Suppressor macrophage treated with lipopolysaccharide for 4 hours (primary cell): ENCODE measurements at regions not wholly inside any gene's neighbourhood (a gene's known extent, or its start where the extent isn't known, plus 50 kb on each side); places are given as distances from the start of the nearest gene placed in this dataset.

Experiments
- DNase-seq: peaks from one replicate; pipeline ENCODE4 v3.0.0-alpha.2; 2020

DNA sequence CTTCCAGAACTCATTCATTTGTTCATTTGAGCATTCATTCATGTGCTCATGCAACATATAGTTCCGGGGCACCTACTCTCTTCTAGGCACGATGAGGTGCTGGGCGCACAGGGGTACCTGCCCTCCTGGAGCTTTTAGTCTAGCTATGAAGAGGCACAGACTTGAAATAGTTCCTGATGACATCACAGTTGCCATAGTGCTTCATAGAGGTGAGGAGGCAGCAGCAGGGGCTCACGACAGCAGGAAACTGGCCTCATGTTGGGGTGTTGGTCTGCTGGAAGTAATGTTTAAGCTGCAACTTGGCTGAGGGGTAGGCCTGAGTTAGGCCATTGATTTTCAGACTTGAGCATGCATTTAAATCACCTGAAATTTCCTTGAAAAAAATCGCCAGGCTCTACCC, 195.5 kb downstream of the PHETA1 start:
- DNase-seq = no peak

DNA sequence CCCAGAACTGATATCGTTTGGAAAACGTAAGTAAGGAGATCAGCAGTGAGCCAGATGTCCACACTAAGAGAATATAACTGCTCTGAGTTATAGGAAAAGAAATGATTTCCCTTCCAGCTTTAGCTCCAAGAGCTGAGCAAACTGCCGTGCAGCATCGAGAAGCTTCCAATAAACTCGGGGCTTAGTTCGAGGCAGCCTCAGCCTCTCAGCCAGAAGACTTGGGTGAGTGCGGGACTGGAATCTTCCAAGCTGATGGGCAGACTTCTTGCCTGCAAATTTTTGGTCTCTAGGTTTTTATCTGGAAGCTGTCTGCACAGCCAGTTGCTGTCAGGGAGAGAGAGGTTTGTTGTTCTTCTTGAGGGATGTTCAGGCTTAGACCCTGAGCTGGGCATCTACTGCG, 196.1 kb downstream of the PHETA1 start:
- DNase-seq = no peak

DNA sequence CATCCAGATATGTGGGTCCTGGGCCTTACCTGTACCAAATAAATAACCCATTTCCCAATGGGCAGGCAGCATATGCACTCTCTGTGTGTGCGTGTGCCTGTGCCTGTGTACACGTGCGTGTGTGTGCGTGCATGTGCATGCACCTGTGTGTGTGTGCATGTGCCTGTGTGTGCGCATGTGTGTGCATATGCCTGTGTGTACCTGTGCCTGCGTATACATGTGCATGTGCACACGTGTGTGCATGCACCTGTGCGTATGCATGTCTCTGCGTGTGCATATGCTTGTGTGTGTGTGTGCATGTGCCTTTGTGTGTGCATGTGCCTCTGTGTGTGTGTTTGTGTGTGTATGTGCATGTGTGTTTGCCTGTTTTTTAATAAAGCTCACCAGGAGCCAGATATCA, 197.1 kb downstream of the PHETA1 start:
- no peak for DNase-seq

DNA sequence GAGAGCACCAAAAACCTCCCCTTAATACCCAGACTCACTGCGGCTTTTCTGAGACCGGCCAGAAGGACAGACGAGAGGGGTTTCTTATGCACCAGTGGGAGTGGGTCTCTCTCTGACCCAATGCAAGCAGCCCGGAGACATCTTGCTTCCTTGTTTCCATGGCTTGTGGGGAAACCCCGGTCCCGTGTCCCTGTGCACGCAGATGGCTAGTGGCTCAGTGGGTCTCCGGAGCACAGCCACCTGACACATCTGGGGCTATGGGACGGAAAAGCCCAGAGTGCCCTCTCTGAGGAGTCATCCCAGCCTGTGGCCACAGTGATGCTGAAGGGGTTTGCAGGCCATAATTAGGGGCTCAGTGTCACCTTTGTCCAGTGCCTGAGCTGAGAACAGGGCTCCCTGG, 197.6 kb downstream of the PHETA1 start:
- peak; percentile 46 for DNase-seq

DNA sequence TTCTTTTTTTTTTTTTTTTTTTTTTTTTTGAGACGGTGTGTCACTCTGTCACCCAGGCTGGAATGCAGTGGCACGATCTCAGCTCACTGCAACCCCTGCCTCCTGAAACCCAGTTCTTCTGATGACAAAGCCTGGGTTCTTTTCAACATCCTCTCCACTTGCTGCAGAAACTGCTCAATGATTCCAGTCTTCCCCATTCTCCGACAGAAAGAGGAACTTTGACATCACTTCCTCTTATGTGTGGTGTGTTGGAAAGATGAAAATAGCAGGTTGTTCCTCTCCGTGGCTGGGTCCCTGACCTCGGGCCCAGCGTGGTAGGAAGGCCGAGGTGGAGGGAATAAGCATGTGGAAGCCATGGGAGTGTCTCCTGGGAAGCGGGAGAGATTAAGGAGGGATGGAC, 198.4 kb downstream of the PHETA1 start:
- DNase-seq = peak; percentile 92

DNA sequence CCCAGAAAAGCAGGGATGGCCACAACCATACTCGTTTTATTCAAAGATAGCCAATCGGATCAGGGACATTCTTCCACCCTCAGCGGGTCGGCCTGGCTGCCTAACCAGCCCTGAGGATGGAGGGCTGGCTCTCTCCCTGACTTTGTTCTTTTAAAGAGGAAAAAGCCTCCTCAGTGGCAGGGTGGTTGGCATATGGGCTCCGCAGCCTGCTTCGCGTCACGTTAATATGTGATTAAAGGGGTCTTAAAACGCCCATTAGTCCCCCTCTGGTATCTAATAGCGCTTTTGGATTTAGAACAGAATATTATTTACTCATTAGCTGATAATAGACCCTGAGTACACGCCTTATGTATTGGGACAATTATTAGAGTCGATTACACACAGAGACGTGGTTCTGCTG, 199.4 kb downstream of the PHETA1 start:
- DNase-seq = no peak

DNA sequence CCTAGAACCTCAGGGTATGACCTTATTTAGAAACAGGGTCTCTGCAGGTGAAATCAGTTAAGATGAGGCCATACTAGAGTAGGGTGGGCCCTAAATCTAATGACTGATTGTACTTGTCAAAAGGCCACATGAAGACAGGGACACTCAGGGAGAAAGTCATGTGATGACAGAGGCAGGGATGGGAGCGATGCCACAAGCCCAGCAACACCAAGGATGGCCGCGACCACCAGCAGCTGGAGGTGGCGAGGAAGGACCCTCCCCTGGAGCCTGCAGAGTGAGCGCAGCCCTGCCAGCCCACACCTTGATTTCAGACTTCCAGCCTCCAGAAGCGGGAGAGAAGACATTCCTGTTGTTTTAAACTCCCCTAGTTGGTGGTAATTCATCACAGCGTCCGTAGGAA, 199.9 kb downstream of the PHETA1 start:
- no peak for DNase-seq

DNA sequence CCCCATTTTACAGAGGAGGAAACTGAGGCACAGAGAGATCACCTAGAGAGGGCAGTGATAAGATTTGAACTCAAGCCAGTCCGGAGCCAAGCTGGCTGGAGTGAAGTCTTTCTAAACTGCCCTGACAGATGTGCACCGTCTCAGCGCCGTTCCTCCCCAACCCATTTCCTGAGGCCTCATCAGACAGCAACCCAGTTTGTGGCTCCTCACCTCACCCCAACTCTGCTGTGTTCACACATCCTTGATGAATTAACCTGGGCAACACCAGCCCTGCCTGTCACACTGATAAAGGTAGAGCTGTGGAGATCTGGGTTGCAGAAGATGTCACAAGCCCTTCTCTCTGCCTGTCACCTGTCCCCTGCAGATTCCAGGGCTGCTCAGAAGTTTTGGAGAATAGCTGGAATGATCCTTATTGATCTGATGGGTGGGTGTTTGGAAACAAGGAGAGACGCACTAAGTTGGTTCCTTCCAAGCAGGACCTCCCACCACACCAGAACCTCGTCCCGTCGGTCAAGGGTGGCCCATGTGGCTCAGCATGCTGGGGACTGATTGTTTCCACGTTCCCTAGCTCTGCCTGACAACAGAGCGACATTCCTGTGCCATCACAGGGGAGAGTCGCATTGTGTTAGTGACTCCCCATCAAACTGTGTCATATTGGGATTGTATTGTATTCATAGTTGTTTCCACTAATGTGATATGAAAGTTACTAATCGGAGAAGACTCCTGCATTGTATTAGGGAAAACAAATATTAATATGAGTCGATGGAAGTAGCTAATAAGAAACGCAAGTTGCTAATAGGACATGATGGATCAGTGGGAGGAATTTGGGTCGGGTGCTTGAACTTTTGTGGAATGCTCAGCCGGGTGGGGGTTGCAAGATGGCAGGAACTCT, 200.6 kb downstream of the PHETA1 start:
- no peak for DNase-seq

DNA sequence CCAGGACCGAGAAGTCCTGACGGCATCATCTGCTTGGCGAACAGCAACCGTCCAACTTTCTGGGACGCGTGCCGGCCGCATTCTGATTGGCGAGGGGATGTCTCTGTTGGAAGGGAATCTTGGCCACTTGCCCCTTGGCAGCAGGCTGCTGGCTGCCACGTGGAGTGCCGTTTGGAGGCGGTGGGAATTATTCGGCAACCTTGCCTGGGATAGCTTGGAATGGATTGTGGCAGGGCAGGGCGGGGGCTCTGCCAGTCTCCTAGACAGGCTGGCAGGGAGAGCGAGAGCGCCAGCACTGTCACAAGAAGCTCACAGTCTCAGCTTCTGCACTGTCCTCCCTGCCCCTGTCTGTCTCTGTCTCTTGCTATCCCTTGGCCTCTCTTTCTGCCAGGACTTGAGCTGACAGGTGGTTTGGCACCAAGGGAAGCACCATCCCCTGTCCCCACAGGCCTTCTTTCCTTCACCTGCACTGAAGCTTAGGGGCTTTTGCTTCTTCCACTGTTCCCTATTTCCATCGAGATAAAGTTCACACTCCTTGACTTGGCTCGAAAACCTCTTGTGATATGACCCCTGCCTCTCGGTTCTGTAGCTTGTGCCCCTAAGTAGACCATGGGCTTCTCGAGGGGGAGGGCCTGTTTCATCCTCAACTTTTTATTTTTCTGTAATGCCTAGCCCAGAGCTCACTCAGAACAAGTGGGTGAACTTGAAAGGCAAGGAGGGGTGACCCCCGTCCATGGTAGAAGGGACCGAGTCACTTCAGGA, 201.9 kb downstream of the PHETA1 start:
- no peak for DNase-seq

DNA sequence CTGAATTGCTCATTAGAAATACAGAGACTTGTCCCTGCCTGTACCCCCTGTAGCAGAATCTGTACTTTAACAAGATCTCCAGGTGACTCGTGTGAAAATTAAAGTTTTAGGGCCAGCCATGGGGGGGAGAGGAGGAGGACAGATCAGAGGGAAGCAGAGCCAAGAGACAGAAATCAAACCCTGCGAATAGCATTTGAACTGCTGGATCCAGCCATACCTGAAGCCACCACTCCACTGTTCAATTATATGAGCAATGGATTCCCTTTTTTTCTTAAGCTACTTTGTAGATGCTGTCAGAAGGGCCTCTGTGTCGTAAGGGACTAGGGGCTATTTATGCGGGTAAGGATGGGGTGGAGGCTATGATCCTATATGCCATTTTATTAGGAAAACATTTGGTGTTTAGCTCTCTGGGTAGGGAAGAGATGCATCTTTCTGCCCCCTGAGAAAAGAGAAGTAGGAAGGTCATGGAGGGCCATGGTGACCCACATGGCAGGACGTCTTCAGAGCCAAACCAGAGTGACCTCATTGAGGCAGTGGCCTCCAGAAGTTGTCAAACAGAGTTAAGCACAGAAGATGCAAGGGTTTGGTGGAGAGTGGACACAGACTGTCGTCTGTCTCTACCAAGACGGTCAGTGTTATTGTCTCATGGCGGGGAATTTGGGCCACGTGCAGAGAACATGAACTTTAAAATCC, 203.9 kb downstream of the PHETA1 start:
- DNase-seq = peak; percentile 28

DNA sequence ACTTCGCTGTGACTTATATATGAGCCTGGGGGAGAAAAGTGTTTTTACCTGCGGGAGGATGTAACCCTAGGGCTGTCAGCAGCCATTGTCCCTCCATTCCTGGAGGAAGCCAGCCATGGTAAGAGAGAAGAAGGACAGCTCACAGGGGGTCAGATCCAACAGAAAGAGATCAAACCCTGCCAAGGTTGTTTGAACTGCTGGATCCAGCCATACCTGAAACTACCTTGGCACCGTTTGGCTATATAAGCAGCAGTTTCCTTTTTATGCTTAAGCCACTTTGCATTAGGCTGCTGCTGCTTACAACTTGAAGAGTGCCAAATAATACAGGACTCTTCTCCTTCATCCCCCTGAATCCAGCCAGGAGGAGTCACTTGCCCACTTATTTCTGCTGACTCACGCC, 205.5 kb downstream of the PHETA1 start:
- no peak for DNase-seq

DNA sequence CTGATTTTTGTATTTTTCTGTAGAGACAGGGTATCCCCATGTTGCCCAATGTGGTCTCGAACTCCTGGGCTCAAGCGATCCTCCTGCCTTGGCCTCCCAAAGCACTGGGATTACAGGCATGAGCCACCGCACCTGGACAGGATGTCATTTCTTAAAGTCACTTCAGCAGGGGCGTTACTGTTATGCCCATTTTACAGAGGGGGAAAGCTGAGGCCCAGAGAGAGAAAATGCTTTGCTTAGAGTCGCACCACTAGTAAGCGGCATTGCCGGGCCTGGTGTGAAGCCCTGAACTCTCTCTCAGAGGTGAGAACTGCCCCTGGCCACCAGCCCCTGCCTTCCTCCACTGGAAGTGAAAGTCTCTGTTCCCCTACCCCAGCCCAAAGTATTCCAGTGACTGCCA, 207.0 kb downstream of the PHETA1 start:
- DNase-seq = no peak

DNA sequence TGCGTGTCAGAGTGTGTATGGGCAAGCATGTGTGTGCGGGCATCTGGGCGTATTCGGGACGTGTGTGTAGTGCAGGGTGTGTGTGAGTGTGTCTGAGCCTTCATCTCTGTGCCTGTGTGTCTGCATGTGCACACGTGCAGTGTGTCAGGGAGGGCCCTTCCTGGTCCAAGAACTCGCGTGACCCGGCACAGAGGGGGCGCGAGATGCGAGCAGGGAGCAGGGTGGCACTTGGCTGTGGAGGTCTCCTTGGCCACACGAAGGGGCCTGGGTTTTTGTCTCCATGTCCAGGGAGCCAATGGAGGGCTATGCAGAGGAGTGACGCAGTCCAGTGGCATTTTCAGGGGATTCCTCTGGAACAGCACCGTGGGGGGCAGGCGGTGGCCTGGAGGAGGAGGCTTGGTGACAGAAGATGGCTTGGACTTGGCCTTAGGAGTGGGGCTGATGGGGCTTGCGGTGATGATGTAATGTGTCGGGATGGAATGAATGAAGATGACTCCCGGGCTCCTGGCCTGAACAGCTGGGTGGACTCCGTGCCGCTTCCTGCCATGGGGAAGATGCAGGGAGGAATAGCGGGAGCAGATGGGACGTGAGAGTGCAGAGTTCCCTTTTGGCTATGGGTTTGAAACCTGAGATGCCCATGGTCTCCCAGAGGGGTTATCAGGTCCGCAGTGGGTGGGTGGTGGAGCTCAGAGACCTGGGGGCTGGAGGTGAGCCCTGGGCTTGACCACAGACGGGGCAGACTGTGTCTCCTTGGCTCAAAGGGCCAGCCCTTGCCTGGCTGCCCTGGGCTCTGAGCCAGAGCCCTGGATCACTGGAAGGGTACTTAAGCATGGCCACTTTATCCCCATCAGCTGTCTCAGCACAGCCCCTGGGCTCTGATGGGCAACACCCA, 208.3 kb downstream of the PHETA1 start:
- DNase-seq = no peak

DNA sequence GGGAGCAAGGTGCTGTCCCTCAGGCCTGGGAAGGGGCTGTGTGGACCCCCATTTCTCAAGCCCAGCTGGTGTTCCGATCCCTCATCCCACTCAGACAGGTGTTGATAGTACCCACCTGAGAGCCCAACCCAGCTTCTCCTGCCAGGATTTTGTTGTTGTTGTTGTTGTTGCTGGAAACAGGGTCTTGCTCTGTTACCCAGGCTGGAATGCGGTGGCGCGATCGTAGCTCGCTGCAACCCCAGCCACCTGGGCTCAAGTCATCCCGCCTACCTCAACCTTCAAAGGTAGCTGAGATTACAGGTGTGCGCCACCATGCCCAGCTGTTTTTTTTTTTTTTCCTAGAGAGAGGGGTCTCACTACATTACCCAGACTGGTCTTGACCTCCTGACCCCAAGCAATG, 209.9 kb downstream of the PHETA1 start:
- no peak for DNase-seq

DNA sequence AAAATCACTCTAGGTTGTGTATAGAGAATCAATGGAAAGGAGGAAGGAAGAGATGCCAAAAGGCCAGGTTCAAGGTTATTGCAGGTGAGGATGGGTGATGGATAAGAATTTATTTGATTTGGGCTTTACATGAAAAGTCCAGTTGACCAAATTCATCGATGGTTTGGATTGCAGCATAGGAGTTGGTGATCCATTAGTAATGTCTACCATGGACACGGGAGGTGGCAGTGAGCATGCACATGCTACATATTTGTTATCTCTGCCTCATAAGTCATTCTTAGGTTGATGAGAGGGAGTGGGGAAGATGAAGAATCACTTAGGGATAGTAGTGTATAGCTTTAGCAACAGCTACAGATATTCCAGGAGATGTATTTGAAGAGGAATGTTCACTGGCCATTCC, 211.4 kb downstream of the PHETA1 start:
- no peak for DNase-seq

DNA sequence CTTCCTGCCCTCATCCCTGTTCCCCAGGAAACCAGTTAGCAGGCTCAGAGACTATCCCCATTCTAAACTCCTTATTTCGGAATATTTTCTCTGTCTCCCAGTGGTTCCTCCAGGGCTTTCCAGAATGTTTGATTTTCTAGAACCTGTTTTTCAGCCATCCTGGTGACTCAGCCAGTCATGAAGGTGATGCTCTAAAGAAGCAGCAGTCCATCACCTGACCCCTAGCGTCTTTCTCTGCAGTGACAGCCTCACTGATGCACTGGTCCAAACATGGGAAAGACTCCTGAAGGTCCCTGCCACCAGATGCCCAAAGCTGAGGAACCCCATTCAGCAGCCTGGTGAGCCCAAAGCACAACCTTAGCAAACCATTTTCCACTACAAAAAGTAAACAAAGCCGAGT, 212.6 kb downstream of the PHETA1 start:
- no peak for DNase-seq

DNA sequence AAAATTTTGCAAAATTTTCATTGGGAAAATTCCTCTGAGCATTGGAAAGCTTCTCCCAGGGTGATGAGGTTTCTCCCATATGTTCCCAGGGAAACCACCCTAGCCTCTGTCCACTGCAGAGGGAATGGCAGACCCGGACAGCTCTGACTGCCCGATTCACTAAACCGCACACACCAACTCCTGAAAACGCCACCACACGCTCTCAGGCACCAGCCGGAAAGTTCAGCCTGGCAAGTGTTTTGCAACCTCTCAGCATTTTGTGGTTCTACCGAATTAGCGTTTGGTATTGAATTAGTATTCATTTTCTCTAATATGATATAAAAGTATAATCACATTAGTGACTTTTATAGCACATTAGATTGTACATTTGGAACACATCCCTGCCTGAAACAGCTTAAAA, 213.4 kb downstream of the PHETA1 start:
- DNase-seq = no peak

DNA sequence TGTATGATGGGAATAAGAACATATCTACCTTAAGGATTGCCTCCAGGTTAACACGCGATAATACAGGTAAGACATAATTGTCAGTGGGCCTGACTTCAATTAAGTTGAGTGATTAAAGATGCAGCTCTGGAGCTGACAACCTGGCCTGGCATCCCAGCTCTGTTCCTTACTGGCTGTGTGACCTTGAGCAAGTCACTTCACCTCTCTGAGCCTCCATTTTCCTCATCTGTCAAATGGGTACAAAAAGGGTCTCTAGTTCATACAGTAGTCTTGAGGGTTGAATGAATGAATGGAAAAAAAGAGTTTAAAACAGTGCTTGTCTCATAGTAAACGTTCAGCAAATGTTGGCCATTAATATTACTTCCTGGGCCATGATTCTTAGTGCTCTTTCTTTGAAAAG, 213.9 kb downstream of the PHETA1 start:
- no peak for DNase-seq

DNA sequence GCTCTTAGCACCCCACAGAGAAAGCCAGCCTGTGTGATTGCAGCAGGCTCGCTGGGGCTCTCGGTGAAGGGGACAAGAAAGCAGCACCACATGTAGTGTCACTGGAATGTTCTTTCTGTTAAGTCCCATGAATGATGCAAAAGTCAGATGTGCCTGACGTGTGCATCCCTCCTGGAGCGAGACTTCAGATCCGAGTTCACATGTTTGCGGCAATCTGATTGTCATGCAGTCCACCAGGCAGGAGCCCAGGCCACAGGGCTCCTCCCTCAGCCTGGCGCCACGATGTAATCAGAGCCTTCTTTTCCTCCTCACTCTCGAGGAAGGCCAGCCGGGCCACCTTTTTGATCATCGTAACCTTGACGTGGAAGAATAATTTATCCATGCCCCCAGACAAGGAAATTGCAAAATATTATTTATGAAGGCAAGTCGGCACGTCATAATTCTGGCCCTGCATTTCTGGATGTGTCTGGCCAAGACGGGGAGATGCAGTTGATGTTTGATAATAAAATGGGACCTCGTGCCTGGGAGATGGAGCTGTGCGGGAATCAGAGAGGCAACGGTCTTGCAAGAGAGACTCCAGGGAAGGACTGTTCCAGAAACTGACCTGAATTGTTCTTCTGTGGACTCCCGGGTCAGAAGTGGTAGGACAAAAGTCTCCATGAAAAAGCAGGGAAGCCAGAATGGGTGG, 214.6 kb downstream of the PHETA1 start:
- DNase-seq = no peak

DNA sequence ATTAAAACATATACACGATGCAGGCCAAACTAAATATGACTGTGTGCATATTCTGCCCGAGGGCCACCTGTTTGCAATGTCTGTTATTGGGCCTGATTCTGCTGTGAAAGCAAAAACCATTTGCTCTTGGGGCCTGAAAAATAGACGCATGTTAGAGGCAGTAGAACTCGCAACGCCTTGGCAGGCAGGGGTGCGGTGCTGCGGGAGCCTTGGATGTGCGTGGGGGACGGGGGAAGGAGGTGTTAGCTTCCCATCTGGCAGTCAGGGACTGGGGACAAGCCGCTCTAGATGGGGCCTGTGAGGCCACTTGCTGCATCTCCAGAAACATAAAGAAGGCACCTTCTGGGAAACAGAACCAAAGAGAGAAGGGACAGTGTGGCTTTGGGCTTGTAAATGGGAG, 216.3 kb downstream of the PHETA1 start:
- no peak for DNase-seq

DNA sequence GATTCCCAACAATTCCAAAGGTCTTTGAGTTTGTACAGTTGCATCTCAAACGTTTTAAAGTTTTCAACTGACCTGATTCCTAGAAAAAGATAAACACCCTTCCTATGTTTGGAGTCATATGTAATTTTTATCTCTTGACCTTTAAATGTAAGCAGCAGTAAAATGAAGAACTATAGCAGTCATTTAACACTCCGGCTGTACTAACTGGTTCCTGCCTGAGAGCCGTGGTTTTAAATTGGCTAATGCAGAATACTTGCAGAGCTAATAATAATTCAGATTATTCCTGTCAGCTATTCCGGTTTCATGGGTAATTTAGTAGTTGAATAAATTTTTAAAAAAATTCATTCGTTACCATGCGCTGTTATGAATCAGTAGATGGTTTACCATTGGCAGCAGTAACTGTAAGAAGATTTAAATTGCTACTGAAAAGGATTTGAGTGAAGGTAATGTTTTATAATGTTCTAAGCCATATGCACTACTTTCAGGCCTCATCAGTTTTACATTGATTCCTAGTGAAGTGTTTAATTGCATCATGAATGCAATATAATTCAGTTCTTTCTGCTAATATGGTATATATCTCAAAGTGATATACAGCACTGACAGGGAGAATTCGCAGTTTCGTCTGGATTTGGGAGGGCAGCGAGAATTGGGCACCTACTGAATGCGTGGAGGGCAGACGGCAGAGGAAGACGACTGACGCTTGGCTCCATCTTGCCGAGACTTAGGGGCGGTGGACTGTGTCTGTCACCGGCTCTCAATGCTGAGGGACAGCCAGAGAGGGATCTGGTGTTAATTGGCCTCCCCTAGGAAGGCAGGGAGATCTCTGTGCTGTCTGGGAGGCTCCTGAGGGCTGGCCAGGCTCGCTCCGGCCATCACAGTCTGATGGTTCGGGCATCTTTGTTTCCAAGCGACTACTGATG, 217.7 kb downstream of the PHETA1 start:
- peak; percentile 51 for DNase-seq
